GM18520 (cell line): ENCODE measurements at regions not wholly inside any gene's neighbourhood (a gene's known extent, or its start where the extent isn't known, plus 50 kb on each side); places are given as distances from the start of the nearest gene placed in this dataset.
"Not testable (repeated sequence)": the region's sequence is repeated elsewhere in the genome, so short reads cannot be mapped to it uniquely, and the experiment has no call there.

ENCODE experiments used
- ATAC-seq: cut with Tn5 transposase; IDR thresholded peaks from one replicate; pipeline ENCODE4 v1.9.1; 2021; ENCODE audit not compliant: unreplicated experiment

DNA sequence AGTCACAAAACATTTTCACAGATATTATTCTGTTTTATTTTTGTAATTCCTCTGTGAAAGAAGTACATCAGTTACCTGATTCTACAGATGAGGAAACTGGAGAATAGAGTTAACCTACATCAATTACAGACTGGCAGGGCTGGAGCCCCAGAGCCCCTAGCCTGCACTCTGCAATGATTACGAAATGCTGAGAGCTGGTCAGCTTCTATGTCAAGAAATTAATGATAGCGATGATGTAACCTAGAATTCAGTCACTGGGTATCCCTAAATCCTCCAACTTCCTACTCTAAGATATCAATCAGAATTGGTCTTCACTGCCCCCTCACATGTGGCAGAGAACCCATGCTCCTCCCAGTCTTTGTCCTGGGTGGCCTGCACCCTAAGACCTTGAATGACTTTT is 273.5 kb upstream of the PLET1 start:
- ATAC-seq: no peak

DNA sequence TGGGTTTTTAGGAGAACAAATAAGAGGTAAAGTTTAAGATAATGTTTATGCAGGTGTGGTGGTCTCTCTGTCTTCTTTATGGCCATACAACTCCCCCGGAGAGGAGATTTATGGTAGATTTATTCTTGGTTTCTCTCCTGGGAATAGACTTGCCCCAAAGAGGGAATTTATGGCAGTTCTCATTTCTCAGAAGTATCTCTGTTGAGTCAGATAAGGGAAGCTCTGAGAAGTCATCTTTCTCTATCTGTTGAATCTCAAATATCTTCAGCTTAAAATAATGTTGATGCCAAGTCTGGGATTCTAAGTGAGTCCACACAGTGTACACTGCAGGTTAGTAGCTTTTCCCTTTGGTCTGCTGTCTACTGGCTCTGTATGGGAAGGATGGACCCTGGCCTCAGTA is 276.4 kb upstream of the PLET1 start:
- ATAC-seq: no peak

DNA sequence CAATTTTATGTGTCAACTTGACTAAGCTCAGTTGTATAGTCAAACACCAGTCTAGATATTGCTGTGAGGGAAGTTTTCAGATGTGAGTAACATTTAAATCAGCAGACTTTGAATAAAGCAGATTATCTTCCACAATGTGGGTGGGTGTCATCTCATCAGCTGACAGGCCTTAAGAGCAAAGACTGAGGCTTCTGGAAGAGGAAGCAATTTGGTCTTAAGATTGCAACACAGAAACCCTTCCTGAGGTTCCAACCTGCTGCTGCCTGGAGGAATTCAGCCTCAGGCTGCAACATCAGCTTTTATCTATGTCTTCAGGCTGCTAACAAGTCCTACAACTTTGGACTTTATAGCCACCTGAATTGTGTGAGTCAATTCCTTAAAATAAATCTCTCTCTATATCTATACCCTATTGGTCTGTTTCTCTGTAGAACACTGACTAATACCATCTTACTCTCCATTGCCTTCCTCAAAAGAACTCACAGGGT is 277.2 kb upstream of the PLET1 start:
- peak; percentile 40 for ATAC-seq

- no peak for ATAC-seq
These were observed 278.0 kb upstream of the PLET1 start for GRCh38 chr11:112538534-112539280.

GRCh38 chr11:112539281-112539555 is 278.6 kb upstream of the PLET1 start:
- not testable (repeated sequence) for ATAC-seq

- no peak for ATAC-seq
These were observed 279.1 kb upstream of the PLET1 start for GRCh38 chr11:112539741-112540140.

DNA sequence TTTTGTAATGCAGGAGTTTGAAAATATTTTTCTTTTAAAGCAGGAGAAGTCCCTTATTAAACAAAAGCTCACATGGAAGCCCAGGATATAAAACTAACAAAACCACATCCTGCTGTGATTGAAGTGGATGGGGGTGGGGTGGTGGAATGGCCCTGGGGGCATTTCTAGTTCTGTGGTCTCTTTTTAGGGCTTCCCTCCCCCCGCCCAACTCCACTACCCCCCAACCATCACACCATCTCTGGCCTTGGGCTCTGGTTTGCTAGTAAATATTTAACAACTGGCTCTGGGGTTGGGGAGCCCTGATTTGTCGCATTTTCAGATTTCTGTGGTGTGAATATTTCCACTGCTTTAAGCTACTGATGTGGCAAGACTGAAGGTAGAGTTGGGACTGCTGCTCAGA is 279.6 kb upstream of the PLET1 start:
- ATAC-seq: no peak

GRCh38 chr11:112541140-112542046 is 280.7 kb upstream of the PLET1 start:
- ATAC-seq: no peak

DNA sequence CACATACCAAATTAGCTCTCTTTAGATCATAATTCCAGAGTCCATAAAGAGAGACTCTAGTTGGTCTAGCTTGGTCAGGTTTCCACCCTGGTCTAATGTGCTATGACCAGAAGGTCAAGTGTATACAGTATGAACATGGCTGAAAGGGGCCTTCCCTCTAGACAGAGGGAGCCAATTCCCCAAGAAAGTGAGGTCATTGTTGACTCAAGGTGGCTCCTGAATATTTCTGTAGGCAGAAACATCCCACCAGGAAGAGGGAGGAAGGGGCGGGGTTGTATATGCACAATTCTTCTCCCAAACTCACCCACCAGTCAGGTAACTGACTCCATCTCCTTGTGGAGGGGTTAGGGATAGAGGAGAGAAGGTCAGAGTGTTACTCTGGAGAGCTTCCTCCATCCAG is 281.8 kb upstream of the PLET1 start:
- ATAC-seq: no peak

GRCh38 chr11:112543390-112543789 is 282.7 kb upstream of the PLET1 start:
- ATAC-seq: no peak

GRCh38 chr11:112548641-112549040 is 288.0 kb upstream of the PLET1 start:
- ATAC-seq: no peak

GRCh38 chr11:112553205-112553731 is 292.6 kb upstream of the PLET1 start:
- no peak for ATAC-seq

DNA sequence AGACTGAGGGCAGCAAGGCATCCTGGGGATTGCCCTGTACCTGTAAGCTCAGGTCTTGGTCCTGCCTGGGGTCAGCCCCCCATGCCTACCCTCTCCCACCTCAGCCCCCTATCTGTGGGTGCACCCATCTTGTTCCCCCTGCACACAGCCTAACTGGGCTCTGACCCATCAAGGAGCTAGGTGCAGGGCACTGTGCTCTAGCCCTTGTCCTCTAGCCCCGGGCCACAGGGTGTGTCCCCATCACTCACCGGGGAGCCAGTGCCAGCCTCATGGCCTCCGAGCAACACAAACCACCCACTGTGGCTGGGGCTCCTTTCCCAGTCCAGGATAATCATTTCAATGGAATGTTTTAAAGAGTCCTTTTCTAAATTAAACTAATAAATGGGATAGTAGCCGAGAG is 293.9 kb upstream of the PLET1 start:
- ATAC-seq: no peak

DNA sequence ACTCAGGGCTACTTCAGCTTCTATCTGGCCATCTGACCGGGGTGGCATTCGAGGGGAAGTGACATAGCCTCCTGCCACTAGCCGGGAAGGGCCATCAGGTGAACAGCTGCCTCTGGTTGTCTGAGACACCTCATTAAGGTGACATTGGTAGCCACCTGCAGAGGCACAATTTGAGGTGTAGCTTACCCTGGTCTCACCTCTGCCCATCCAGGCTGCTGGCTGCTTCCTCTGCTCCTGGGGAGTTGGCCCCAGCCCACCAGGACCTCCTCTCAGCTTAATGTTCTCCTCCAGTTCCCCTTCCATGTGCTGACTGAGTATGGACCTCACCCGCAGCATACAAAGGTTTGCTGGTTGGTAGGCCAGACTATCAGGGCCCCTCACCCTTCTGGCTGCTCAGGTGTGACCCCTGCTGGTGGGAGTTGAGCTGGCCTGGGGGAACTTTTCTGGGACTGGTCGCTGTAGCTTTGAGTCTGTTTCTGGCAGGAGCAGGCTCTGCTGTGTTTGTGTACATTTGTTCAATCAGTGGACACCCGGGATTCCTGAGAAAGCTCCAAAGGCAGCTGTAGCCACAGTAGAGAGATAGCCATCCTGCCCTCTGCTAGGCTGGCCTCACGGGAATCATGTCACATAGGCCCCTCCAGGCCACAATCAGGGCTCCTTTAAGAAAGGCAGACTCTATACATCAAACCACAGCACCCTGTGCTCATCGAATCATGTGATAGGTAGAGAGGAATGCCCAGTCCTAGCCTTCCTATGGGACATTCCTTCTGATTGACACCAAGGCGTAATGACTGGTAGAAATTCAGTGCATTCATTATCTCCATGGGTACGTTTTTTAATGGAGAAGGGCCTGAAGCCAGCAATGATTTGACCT is 295.1 kb upstream of the PLET1 start:
- no peak for ATAC-seq

DNA sequence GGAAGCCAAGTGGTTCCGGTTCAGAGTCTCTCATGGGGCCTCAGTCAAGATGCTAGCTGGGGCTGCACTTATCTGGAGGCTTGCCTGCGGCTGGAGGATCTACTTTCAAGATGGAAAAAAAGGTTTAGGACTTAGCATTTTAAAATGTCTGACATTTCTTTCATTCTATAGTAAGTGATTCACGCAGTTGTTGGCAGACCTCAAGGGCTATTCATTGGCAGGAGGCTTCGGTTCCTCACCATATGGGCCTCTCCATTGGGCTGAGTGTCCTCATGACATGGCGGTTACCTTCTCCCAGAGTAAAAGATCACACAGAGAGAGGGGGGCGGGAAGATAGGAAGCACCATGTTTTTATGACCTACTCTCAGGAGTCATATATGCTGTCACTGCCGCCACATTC is 298.0 kb upstream of the PLET1 start:
- ATAC-seq: no peak

DNA sequence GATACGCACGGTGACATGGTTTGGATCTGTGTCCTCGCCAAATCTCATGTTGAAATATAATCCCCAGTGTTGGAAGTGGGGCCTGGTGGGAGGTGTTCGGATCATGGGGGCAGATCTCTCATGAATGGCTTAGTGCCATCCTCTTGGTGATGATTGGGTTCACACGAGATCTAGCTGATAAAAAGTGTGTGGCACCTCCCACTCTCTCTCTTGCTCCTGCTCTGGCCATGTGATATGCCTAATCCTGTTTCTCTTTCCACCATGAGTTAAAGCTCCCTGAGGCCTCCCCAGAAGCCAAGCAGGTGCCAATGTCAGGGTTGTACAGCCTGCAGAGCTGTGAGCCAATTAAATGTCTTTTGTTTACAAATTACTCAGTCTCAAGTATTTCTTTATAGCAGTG is 303.1 kb upstream of the PLET1 start:
- ATAC-seq: no peak

GRCh38 chr11:112564228-112564955 is 303.7 kb upstream of the PLET1 start:
- ATAC-seq: no peak

DNA sequence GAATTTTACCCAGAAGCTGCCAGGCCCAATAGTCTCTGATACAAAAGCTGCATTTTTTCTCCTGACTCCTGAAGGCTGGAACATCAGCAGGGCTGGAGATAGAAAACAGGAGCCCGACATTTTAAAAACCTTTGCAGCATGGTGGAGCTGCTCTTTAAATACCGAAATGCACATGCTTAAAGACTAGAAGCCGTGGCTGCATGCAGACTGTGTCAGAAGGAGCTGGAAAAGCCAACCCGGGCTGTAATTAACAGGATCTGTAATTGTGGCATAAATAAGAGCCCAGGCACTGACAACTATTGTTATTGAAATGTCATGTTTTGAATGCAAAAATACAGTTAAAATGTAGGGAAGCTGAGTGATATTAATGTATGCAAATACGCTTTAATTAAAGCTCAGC is 304.9 kb upstream of the PLET1 start:
- ATAC-seq: no peak

- ATAC-seq: no peak
These were observed 305.5 kb upstream of the PLET1 start for GRCh38 chr11:112566124-112566523.

DNA sequence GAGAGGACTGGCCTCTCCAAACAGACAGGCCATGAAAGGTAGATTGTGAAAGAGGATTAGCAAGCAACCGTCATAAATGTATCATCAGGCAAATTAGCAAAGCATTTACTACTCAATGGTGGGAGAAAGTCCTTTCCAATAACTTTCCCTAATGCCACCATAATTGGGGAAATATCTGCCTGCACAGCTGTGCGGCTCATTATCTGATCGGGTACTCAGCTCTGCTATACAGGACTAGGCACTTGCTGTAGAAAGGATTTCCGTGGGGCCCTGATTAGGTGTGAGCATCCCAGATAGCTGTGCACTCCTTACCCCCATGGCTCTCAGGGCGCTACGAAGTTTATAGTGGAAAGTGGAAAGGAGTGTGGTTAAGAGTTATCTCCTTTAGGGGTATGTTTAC is 309.7 kb upstream of the PLET1 start:
- no peak for ATAC-seq

- no peak for ATAC-seq
These were observed 318.6 kb upstream of the PLET1 start for GRCh38 chr11:112579282-112579681.
